PC-9 (cell line): ENCODE measurements at regions not wholly inside any gene's neighbourhood (a gene's known extent, or its start where the extent isn't known, plus 50 kb on each side); places are given as distances from the start of the nearest gene placed in this dataset.

Experiments used
- CTCF ChIP-seq: fragments of 200-600 bp; sonication (generic); conservative IDR thresholded peaks from 2 replicates; pipeline ENCODE4 v1.6.1; 2017; ENCODE audit warnings: mixed run types, antibody characterized with exemption, mild to moderate bottlenecking, moderate library complexity
- EZH2 ChIP-seq: fragments of 200-600 bp; sonication (generic); IDR thresholded peaks from 2 replicates; pipeline ENCODE4 v1.8.0; 2017; ENCODE audit warnings: antibody characterized with exemption, low read depth

DNA sequence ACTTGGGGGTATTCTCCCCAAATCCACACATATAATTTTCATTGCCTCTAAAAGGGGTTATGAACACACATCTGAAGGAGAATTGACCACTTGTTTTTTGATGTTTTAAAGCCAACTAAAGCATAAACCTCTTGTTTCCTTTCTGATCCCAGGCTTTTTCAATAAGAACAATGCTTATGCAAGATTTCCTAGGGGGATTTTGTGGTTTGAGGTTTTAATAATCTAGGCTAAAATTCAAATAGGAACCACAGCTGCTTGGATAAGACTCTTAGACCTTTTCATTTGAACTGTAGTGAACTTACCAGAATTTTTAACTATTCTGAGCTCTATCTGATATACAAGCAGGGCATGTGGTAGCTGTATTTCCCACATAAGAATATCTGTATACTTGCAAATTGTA is 651.1 kb downstream of the ANKRD50 start:
- TF ChIP-seq CTCF (no peak), EZH2 (no peak)
